Endodermal cell (in vitro differentiated cells): ENCODE measurements at regions not wholly inside any gene's neighbourhood (a gene's known extent, or its start where the extent isn't known, plus 50 kb on each side); places are given as distances from the start of the nearest gene placed in this dataset.

Experiments
- DNase-seq: peaks from one replicate; pipeline ENCODE4 v3.0.0-alpha.2; 2017
- H3K27ac ChIP-seq: 2 replicates; pipeline ENCODE4 v1.5.1; 2013; ENCODE audit warnings: mild to moderate bottlenecking, low read depth, low read length, moderate library complexity
- H3K27me3 ChIP-seq: 2 replicates; pipeline ENCODE4 v1.6.1; 2013; ENCODE audit warnings: mild to moderate bottlenecking, low read length, moderate library complexity; ENCODE audit not compliant: insufficient read depth, control insufficient read depth, poor library complexity, severe bottlenecking
- H3K36me3 ChIP-seq: 2 replicates; pipeline ENCODE4 v1.7.0; 2013; ENCODE audit warnings: mild to moderate bottlenecking, low read length, moderate library complexity; ENCODE audit not compliant: control insufficient read depth, insufficient read depth
- H3K4me1 ChIP-seq: one replicate; pipeline ENCODE4 v1.7.0; 2013; ENCODE audit warnings: low read length; ENCODE audit not compliant: control insufficient read depth, insufficient read depth
- H3K4me3 ChIP-seq: 2 replicates; pipeline ENCODE4 v1.5.1; 2013; ENCODE audit warnings: mild to moderate bottlenecking, low read length, moderate library complexity
- H3K9ac ChIP-seq: 2 replicates; pipeline ENCODE4 v1.6.1; 2013; ENCODE audit warnings: mild to moderate bottlenecking, low read length, moderate library complexity; ENCODE audit not compliant: poor library complexity, severe bottlenecking; ENCODE audit errors: extremely low read depth
- H3K9me3 ChIP-seq: 2 replicates; pipeline ENCODE4 v1.6.1; 2013; ENCODE audit warnings: mild to moderate bottlenecking, low read length, moderate library complexity; ENCODE audit not compliant: control insufficient read depth
- H3K27ac Mint-ChIP-seq: 2 replicates; pipeline ENCODE4 v1.8.0; 2020; ENCODE audit warnings: mixed read lengths
- H3K27me3 Mint-ChIP-seq: 2 replicates; pipeline ENCODE4 v1.8.0; 2021; ENCODE audit warnings: mild to moderate bottlenecking, mixed read lengths; ENCODE audit not compliant: insufficient read depth
- H3K36me3 Mint-ChIP-seq: 2 replicates; pipeline ENCODE4 v1.8.0; 2020; ENCODE audit warnings: low read depth, mixed read lengths
- H3K4me1 Mint-ChIP-seq: 2 replicates; pipeline ENCODE4 v1.8.0; 2020; ENCODE audit warnings: mixed read lengths
- H3K4me3 Mint-ChIP-seq: 2 replicates; pipeline ENCODE4 v1.8.0; 2020; ENCODE audit warnings: mild to moderate bottlenecking, moderate library complexity, mixed read lengths
- H3K9me3 Mint-ChIP-seq: 2 replicates; pipeline ENCODE4 v1.8.0; 2020; ENCODE audit warnings: mild to moderate bottlenecking, mixed read lengths
- WGBS, 2 experiments: methylation state at CpG; one replicate each; pipeline versions ENCODE4 v1.1.5 to v1.1.7; 2013; ENCODE audit warnings: missing lambda C conversion rate in 2 of 2, mixed read lengths in 1 of 2; ENCODE audit not compliant: insufficient coverage in 1 of 2, insufficient read length in 1 of 2; 5-methylcytosine and 5-hydroxymethylcytosine counted together
- TF ChIP-seq, protein P1 (sequence below): fragments of 200-600 bp; sonication (generic); conservative IDR thresholded peaks from 2 replicates; pipeline ENCODE4 v1.5.0; 2021; ENCODE audit warnings: antibody characterized with exemption, mild to moderate bottlenecking

DNA sequence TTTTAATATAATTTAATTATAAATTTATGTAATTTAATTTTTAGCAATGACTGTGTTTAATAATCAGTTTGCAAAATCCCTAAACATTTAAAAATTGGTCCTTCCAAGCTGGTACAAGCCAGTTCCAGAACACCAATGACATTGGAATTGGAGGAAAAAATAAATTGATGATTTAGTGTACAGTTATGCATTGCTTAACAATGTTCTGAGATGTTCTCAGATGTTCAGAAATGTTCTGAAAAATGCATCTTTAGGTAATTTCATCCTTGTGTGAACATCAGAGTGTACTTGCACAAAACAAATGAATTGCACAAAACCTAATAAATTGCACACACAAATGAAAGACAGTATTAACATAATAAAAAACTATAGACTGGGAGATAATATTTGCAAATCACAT is 95.2 kb downstream of the TRIB2 start:
- no peaks in the 10 kb centered on the region for H3K36me3 Mint-ChIP-seq
- Histone ChIP-seq H3K9me3 (no peaks in the 10 kb centered on the region), H3K36me3 (no peaks in the 10 kb centered on the region), H3K9ac (no peak overlapping the region), H3K4me1 (no peaks in the 10 kb centered on the region), H3K27ac (no peak overlapping the region), H3K27me3 (no peaks in the 10 kb centered on the region), H3K4me3 (no peak overlapping the region)
- no peak overlapping the region for H3K27ac Mint-ChIP-seq
- H3K4me3 Mint-ChIP-seq, result no peak overlapping the region
- no peaks in the 10 kb centered on the region for H3K9me3 Mint-ChIP-seq
- TF ChIP-seq, protein P1, sequence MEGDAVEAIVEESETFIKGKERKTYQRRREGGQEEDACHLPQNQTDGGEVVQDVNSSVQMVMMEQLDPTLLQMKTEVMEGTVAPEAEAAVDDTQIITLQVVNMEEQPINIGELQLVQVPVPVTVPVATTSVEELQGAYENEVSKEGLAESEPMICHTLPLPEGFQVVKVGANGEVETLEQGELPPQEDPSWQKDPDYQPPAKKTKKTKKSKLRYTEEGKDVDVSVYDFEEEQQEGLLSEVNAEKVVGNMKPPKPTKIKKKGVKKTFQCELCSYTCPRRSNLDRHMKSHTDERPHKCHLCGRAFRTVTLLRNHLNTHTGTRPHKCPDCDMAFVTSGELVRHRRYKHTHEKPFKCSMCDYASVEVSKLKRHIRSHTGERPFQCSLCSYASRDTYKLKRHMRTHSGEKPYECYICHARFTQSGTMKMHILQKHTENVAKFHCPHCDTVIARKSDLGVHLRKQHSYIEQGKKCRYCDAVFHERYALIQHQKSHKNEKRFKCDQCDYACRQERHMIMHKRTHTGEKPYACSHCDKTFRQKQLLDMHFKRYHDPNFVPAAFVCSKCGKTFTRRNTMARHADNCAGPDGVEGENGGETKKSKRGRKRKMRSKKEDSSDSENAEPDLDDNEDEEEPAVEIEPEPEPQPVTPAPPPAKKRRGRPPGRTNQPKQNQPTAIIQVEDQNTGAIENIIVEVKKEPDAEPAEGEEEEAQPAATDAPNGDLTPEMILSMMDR, result no peak
- H3K4me1 Mint-ChIP-seq, result no peaks in the 10 kb centered on the region
- H3K27me3 Mint-ChIP-seq, result peaks cover 2% of the 10 kb centered on the region
- DNase-seq, result no peak

DNA sequence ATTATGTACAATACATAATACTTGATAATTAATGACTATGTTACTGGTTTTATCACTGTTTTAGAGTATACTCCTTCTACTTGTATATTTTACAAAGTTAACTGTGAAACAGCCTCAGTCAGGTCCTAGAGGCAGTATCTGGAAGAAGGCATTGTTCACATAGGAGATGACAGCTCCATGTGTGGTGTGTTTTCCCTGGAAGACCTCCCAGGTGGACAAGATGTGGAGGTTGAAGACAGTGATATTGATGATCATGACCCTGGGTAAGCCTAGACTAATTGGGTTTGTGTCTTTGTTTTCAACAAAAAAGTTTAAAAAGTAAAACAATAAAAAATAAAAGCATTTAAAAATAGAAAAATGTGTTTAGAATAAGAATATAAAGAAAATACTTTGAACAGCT is 96.4 kb downstream of the TRIB2 start:
- no peaks in the 10 kb centered on the region for H3K9me3 ChIP-seq
- H3K36me3 ChIP-seq, result no peaks in the 10 kb centered on the region
- no peak overlapping the region for H3K27ac ChIP-seq
- H3K4me1 Mint-ChIP-seq, result no peaks in the 10 kb centered on the region
- peaks cover 2% of the 10 kb centered on the region for H3K27me3 Mint-ChIP-seq
- H3K4me1 ChIP-seq, result no peaks in the 10 kb centered on the region
- H3K27me3 ChIP-seq, result no peaks in the 10 kb centered on the region
- TF ChIP-seq, protein P1, result no peak
- H3K36me3 Mint-ChIP-seq, result no peaks in the 10 kb centered on the region
- no peak for DNase-seq
- no peak overlapping the region for H3K4me3 Mint-ChIP-seq
- no peaks in the 10 kb centered on the region for H3K9me3 Mint-ChIP-seq
- H3K9ac ChIP-seq, result no peak overlapping the region
- H3K27ac Mint-ChIP-seq, result no peak overlapping the region
- H3K4me3 ChIP-seq, result no peak overlapping the region

DNA sequence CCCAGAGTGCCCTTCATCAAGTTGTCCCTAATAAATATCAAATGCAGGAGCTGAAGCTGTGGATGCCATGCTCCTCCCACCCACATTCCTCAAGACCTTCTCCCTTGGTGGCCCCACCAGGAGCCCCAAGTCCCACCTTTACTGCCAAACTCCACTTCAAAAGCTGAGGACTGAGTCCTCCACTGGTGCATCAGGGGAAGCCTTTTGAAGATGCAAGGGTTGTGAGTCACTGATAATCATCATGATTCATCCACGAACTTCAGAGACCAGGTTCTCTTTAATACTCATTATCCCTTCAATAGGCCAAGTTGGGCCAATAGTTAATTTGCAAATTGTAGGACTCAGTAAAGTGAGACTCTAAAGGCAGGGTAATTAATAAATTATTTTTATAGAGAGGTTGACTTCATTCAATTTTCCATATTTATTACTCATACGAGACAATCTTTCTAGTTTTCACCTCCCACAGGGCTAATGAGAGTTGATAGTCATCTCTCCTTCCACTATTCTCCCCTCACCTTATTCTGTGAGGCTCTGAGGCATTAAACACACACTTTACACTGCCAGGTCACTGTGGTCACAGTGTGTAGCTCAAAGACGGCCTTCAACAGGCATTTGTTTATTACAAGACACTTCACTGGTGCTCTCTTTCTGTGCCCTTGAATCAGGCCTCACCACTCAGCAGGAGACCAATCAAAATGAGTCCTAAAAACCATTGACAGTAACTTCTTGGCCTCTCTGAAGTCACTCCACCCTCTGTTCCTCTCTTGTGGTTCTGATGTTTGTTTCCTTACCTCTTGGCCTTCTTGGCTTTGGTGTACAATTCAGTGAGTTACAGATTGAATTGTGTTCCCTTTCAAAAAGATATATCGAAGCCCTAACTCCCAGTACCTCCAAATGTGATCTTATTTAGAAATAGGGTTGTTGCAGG is 99.9 kb downstream of the TRIB2 start:
- Mint-ChIP-seq H3K4me1 (no peaks in the 10 kb centered on the region), H3K9me3 (no peaks in the 10 kb centered on the region), H3K36me3 (no peaks in the 10 kb centered on the region), H3K4me3 (no peak overlapping the region), H3K27ac (no peak overlapping the region), H3K27me3 (no peaks in the 10 kb centered on the region)
- Histone ChIP-seq H3K27me3 (no peaks in the 10 kb centered on the region), H3K9me3 (no peaks in the 10 kb centered on the region), H3K9ac (no peak overlapping the region), H3K27ac (no peak overlapping the region), H3K4me3 (no peak overlapping the region), H3K36me3 (no peaks in the 10 kb centered on the region), H3K4me1 (no peaks in the 10 kb centered on the region)
- DNase-seq, result no peak
- TF ChIP-seq, protein P1, result no peak
- 83 to 88% methylated on average over 1 to 4 of the region's 4 CpGs for WGBS, 2 experiments
